HFFc6 (cell line): ENCODE measurements at regions not wholly inside any gene's neighbourhood (a gene's known extent, or its start where the extent isn't known, plus 50 kb on each side); places are given as distances from the start of the nearest gene placed in this dataset.

ENCODE experiments used
- DNase-seq: peaks from one replicate; pipeline ENCODE4 v3.0.0-alpha.2; 2018
- H3K27ac Mint-ChIP-seq: 2 replicates; pipeline ENCODE4 v1.8.0; 2020; ENCODE audit warnings: mild to moderate bottlenecking, mixed read lengths
- H3K27me3 Mint-ChIP-seq: 2 replicates; pipeline ENCODE4 v1.8.0; 2021; ENCODE audit warnings: mild to moderate bottlenecking, moderate library complexity, mixed read lengths; ENCODE audit not compliant: insufficient read depth
- H3K36me3 Mint-ChIP-seq: 2 replicates; pipeline ENCODE4 v1.8.0; 2021; ENCODE audit warnings: low read depth, mixed read lengths
- H3K4me1 Mint-ChIP-seq: 2 replicates; pipeline ENCODE4 v1.8.0; 2020; ENCODE audit warnings: low read depth, mixed read lengths
- H3K4me3 Mint-ChIP-seq: 2 replicates; pipeline ENCODE4 v1.8.0; 2020; ENCODE audit warnings: mild to moderate bottlenecking, moderate library complexity, mixed read lengths
- H3K9me3 Mint-ChIP-seq: 2 replicates; pipeline ENCODE4 v1.8.0; 2020; ENCODE audit warnings: mild to moderate bottlenecking, mixed read lengths
- TF ChIP-seq, protein P1 (sequence below): fragments of 200-600 bp; sonication (generic); IDR thresholded peaks from 2 replicates; pipeline ENCODE4 v1.5.0; 2021; ENCODE audit warnings: antibody characterized with exemption, mild to moderate bottlenecking

DNA sequence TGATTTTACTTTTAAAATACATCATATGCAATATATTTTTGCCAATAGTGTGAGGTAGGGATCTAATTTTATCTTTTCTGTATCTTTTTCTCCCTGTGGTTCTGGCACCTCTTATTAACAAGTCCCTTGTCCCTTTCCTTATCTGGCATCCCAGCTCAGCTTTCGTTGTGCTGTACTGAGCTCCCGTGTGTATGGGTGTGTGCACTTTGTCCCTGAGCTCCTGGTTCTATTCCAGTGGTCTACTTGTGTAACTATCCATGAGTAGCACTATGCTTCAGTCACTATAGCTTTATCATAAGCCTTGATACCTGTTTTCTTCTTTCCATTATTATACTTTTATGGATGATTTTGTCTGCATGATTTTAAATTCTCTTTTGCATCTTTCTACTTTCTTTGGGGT is 401.4 kb upstream of the POU3F3 start:
- no peak for DNase-seq
- Mint-ChIP-seq H3K36me3 (no peaks in the 10 kb centered on the region), H3K4me3 (no peak overlapping the region), H3K27ac (no peak overlapping the region), H3K4me1 (no peaks in the 10 kb centered on the region), H3K9me3 (peaks cover 40% of the 10 kb centered on the region), H3K27me3 (no peaks in the 10 kb centered on the region)
- TF ChIP-seq, protein P1, sequence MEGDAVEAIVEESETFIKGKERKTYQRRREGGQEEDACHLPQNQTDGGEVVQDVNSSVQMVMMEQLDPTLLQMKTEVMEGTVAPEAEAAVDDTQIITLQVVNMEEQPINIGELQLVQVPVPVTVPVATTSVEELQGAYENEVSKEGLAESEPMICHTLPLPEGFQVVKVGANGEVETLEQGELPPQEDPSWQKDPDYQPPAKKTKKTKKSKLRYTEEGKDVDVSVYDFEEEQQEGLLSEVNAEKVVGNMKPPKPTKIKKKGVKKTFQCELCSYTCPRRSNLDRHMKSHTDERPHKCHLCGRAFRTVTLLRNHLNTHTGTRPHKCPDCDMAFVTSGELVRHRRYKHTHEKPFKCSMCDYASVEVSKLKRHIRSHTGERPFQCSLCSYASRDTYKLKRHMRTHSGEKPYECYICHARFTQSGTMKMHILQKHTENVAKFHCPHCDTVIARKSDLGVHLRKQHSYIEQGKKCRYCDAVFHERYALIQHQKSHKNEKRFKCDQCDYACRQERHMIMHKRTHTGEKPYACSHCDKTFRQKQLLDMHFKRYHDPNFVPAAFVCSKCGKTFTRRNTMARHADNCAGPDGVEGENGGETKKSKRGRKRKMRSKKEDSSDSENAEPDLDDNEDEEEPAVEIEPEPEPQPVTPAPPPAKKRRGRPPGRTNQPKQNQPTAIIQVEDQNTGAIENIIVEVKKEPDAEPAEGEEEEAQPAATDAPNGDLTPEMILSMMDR = no peak

DNA sequence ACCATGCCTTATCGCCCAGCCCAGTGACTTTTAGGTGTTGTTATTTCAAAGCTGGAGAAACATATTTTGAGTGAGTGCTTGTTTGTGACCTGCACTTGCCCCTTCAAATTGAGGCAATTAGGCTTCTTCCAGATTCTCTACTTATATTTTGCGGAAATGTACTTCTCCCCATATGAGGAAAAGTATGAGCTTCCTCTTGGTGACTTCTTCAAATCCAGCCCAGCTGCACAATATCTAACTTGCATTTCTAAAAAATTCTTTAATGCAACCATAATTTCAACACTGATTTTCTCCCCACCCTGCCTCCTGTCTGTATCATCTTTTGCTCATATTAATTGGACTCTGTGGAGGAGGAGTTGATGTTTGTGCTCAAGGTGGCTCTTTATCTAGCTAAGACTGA is 391.2 kb upstream of the POU3F3 start:
- 0 out of 2 replicates have a peak, but pooled peaks cover 7% of the 10 kb centered on the region for H3K36me3 Mint-ChIP-seq
- no peaks in the 10 kb centered on the region for H3K4me1 Mint-ChIP-seq
- H3K27ac Mint-ChIP-seq = no peak overlapping the region
- DNase-seq = no peak
- H3K4me3 Mint-ChIP-seq = no peak overlapping the region
- H3K27me3 Mint-ChIP-seq = no peaks in the 10 kb centered on the region
- H3K9me3 Mint-ChIP-seq = peaks cover 42% of the 10 kb centered on the region
- TF ChIP-seq, protein P1 = no peak

DNA sequence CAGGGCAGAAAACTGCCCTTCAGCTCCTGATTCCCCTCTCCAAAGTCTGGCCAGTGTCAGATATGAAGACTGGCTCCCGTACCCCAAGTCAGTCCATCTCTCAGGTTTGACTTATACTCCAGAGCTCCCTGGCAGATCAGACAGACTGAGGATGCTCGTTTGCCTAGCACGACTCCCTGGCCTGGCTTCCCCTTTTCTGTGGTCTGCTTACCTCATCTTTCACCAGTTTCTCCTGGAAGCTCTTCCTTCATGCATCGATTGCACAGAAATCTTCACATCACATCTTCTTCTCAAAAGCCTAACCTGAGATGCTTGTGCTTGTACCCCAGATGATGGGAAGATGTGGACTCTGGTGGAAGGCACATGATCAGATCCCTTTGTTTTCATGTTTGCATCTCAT is 387.9 kb upstream of the POU3F3 start:
- Mint-ChIP-seq H3K27me3 (no peaks in the 10 kb centered on the region), H3K4me3 (no peak overlapping the region), H3K36me3 (0 out of 2 replicates have a peak, but pooled peaks cover 7% of the 10 kb centered on the region), H3K4me1 (no peaks in the 10 kb centered on the region), H3K9me3 (peaks cover 50% of the 10 kb centered on the region), H3K27ac (no peak overlapping the region)
- no peak for DNase-seq
- TF ChIP-seq, protein P1 = no peak

DNA sequence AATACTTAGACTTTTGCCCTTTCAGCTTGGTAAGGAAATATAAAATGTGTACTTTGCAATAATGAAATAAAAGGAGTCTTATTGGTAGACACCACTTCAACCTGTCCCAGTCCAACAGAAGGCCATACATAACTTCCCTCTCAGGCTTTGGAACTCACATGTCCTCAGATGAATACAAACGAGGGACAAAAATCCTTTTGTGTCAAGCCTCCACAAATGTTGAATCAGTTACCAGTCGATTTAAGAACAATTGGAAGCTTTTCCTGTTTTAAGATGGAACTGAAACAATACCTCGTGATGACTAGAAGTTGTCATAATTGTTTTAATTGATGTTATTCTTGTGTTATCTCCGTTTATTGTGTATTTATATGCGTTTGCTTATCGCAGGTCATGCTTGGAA is 385.1 kb upstream of the POU3F3 start:
- Mint-ChIP-seq H3K4me1 (no peaks in the 10 kb centered on the region), H3K27ac (no peak overlapping the region), H3K27me3 (no peaks in the 10 kb centered on the region), H3K4me3 (no peak overlapping the region), H3K36me3 (no peaks in the 10 kb centered on the region), H3K9me3 (peaks cover 42% of the 10 kb centered on the region)
- TF ChIP-seq, protein P1 = no peak
- DNase-seq = no peak

DNA sequence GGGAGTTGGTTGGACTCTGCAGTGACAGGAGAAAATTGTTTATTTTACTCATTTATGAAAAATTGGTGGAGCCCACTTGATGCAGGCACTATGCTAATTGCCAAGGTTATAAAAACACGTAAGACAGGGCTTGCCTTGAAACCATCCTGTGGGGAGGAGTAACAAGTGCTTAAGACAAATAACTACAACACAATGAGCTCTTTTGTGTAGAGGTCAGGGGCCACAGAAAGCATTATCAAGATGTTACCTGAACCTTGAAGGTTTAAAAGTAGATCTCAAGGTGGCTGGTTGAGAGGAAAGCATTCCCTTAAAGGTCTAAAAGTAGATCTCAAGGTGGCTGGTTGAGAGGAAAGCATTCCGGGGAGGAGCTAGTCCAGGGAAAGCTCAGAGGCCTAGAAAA is 381.8 kb upstream of the POU3F3 start:
- H3K27me3 Mint-ChIP-seq = no peaks in the 10 kb centered on the region
- TF ChIP-seq, protein P1 = no peak
- no peak for DNase-seq
- no peak overlapping the region for H3K4me3 Mint-ChIP-seq
- H3K27ac Mint-ChIP-seq = no peak overlapping the region
- H3K9me3 Mint-ChIP-seq = peaks cover 40% of the 10 kb centered on the region
- H3K36me3 Mint-ChIP-seq = no peaks in the 10 kb centered on the region
- H3K4me1 Mint-ChIP-seq = no peaks in the 10 kb centered on the region

DNA sequence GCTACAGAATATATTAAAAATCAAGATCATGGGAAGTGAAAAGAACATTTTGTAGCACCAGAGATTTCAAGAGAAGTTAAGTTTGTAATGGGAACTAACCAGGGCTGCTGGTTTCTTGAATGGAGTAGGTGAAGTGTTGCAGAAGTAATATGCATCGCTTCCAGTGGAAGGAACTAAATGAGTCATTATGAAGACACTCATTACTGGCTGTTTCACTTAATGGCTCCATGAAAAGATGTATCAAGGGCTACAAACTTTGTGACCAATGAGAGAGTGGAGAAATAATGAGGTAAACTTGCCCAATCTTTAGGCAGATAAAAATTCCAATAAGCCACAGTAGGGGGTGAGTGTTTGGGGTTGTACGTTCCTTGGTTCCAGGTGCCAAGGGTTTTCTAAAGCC is 380.4 kb upstream of the POU3F3 start:
- no peak for DNase-seq
- H3K9me3 Mint-ChIP-seq = peaks cover 33% of the 10 kb centered on the region
- H3K36me3 Mint-ChIP-seq = no peaks in the 10 kb centered on the region
- H3K27ac Mint-ChIP-seq = no peak overlapping the region
- H3K27me3 Mint-ChIP-seq = no peaks in the 10 kb centered on the region
- TF ChIP-seq, protein P1 = no peak
- no peak overlapping the region for H3K4me3 Mint-ChIP-seq
- H3K4me1 Mint-ChIP-seq = no peaks in the 10 kb centered on the region
